Activated CD4-positive, CD25-positive, alpha-beta regulatory T cell treated with anti-CD3 and anti-CD28 coated beads, Interleukin-2, amount 50 U/mL, for 72 hours (primary cell): ENCODE measurements at regions not wholly inside any gene's neighbourhood (a gene's known extent, or its start where the extent isn't known, plus 50 kb on each side); places are given as distances from the start of the nearest gene placed in this dataset.

Experiments
- DNase-seq: peaks from one replicate; pipeline ENCODE4 v3.0.0; 2021

DNA sequence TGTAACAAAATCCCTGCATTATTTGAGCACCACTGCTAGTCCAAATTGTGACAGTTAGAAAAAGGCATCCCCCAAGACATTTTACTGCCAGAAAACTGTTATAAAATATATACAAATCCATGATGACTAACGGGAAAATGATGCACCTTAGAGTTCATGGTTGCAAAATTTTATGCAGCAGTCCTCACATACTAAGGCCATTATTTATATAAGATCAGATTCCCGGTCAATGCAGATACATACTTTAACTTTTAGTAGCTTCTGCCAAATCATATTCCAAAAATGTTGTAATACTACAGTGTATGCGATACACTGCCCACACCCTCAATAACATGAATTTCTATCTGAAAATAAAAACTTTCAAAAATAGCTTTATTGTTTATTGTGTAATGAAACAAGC, 239.9 kb upstream of the ZNF32 start:
- no peak for DNase-seq

DNA sequence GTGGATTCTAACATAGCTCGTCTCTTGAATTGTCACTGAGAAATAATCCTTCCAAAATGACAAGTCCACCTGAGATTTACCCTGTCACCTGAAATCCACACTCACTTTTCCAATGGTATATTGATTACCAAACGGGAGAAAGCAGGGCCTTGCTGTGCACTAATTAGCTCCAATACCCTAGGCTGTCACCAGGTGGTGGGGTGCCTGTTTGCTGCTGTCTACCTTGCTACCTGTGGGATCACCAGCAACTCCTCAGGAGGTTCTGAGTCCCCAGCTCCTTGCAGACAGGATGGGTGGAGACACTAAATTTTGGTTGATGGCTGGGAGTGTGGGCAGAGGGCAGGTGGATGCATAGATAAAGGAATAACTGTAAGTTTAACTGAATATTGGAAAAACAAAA, 237.2 kb upstream of the ZNF32 start:
- no peak for DNase-seq

DNA sequence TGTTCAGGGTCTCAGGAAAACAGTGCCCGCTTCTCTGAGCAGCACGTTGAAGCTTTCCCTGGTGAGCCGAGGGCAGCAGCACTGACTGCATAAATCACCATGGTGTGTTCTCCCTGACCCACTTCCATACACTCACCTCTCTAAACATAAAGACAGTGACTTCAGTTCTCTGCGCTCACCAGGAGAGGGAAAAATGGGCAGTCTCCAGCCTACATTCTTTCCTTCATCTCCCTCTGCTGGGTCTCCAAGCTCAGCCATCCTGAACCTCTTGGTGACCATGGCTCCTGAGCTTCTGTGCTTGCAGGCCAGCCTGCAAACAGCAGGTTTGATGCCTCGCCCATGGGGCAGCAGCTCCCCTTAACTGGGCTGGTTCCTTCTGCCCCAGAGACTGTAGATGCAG, 236.6 kb upstream of the ZNF32 start:
- no peak for DNase-seq

DNA sequence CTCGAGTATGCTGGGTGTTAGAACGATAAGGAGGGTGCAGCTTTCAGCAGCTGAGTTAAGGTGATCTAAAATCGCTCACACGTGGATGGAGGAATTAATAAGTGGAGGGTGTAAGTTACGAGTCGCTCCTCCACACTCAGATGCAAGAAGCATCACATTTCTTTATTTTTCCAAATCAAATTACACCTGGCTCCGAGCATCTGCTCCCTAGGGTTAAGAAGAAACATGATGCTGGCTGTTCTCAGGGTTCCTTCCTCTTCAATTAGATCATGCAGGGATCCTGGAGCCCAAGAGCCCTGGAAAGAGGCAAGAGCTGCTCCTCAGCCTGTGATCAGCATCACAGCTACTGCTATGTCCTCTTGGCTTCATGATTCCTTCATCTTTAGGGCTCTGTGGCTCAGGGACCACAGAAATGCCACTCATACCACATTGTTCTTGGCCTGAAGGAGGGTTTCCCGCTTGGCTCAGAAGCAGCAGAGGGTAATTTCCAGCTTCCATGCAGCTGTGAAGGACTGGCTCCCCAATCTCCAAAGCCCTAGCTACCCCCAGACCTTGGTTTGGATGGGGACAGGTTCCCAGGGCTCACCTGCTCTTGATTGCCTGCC, 235.9 kb upstream of the ZNF32 start:
- DNase-seq, result no peak

GRCh38 chr10:43882711-43883110, 234.0 kb upstream of the ZNF32 start:
- no peak for DNase-seq

- no peak for DNase-seq
Measured at GRCh38 chr10:43881657-43882056, 233.0 kb upstream of the ZNF32 start.

DNA sequence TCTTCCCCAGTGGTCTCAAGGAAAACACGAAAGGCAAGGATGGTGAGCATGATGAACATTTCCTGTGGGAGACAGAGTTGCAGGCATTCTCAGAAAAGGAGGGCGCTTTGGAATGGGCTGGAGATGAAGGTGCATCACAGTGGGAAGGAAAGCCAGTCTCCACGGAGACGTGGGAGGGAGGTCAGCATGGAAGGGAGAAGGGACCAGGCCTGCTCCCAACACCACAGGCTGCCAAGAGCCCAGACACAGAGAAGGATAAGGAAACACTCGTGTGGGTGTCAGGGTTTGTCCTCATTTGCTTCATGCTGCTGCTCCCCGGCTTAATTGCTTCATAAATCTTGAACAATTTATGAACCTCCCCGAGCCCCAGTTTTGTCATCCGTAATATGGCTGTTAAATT, 231.5 kb upstream of the ZNF32 start:
- no peak for DNase-seq

- DNase-seq, result no peak
Measured at GRCh38 chr10:43879742-43880141, 231.1 kb upstream of the ZNF32 start.

GRCh38 chr10:43879162-43879561, 230.5 kb upstream of the ZNF32 start:
- DNase-seq, result no peak

GRCh38 chr10:43878386-43878785, 229.7 kb upstream of the ZNF32 start:
- DNase-seq, result no peak

- no peak for DNase-seq
Measured at GRCh38 chr10:43876976-43877375, 228.3 kb upstream of the ZNF32 start.

DNA sequence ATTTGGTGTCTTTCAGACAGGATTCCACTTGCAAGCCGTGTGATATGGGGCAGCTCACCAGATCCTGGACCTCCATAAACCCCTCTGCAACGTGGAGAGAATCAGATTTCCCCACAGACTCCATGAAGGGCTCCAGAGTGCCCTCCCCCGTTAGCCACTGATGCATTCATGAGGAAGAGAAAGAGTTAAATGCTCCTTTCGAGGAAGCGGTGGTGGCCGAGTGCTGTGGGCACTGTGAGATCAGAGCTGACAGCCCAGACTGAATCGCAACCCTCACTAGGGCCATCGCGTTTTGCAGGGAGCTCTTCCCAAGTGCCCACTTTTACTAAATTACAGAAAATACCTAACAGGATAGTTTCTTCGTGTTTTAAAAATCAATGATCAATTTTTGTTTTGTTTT, 226.3 kb upstream of the ZNF32 start:
- DNase-seq, result no peak

- DNase-seq, result no peak
Measured at GRCh38 chr10:43873717-43874116, 225.0 kb upstream of the ZNF32 start.

- no peak for DNase-seq
Measured at GRCh38 chr10:43872644-43873043, 224.0 kb upstream of the ZNF32 start.

GRCh38 chr10:43871545-43871944, 222.9 kb upstream of the ZNF32 start:
- DNase-seq, result no peak

- DNase-seq, result no peak
Measured at GRCh38 chr10:43870968-43871439, 222.3 kb upstream of the ZNF32 start.

DNA sequence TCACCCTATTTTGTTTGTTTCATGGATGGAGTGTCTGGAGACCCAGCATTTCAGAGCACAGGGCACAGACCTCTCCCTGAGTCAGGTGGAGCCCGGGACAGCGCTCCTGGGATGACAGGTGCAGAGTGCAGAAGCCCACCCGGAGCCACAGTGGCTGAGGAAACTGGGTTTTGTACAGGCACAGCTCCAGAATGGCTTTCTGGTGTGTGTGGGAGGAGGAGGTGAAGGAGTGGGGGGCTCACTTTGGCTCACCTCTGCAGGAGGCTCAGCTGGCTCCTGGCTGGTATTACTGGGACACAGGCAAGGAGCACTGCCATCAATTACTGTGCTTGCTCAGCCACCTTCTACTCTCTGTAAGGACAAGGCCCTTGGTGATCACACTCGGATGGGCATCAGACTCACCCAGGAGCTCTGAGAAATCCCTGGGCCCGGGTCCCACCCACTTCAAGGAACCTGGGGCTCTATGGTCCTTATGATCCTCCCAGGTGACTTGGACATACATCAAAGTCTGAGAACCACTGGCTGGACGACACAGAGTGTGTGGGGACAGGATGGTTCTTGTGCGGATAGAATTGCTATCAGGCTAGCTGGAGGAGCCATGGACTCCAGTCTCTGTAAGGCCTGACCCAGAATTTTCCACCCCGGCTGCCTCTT, 221.1 kb upstream of the ZNF32 start:
- DNase-seq, result no peak

DNA sequence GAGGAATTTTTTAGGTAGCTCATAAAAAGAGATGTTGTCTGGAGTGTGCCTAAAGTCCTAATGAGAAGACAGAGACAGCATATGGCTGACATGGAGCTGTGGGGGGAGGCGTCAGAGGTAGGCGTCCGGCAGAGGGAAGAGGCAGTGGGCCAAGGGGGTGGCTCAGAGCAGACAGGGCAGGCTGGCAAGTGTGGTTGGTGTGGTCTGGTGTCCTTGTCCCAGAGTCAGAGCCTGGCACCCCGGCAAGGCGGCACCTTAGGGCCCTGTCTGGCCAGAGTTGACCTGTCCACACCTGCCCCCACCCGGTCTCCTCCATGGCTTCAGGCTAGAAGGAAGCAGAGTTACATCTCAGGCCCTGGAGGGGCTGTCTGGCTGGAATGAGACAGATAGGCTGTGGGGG, 220.3 kb upstream of the ZNF32 start:
- no peak for DNase-seq

DNA sequence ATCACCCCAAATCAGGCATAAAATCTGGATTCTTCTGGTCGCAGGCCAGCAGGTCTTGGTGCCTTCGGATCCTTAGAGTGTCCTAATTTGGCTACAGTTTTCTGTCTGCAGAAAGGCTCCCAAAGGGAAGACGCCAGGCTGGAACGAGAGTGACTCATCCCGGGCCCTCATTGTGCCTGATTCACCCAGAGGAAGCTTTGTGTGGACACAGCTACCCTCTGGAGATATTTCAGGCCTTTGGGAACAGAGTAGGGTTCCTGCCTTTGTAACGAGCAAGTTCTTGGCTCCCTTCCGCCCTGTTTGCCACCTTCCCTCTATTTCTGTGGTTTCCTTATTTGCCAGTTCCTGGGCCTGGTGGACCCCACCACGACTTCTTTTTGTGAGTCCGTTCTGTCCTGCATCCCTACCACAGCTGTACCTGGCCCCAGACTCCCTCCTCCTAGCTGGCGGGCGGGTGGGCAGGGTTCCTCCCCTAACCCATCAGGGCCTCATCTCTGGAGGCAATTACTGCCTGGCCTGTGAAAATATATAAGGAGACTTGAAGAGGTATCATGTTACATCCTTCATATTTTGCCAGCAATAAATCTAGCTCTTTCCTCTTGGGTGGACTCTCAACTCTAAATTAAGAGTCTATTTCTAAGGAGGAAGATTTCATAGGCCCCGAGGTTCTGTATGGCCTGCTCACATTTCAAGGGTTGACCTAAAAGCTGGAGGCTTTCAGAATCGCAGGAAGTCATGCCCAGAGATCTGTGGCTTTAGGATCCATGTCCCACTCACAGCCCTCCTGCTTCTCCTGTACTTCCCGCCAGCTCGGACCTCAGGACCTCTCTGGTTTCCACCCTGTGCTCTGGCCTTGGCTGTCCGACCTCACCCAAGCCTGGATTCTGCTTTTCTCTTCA, 219.2 kb upstream of the ZNF32 start:
- DNase-seq, result no peak

DNA sequence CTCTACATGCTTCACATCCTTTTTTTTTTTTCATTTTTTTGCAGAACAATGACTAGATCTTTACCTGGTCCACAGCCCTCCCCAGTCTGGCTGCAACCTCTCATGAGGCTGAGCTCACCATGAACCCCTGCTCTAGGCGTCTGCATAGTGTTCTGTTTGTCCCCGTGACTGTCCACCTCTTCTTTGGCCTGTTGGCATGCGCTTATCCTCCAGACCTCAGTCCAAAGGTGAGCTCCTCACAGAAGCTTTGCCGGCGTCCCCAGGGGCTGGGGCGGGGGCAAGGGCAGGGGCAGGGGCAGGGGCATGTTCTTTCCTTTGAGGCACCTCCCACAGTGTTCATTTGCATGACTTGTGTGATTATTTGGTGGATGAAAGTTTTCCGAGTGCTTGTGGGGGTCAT, 218.4 kb upstream of the ZNF32 start:
- DNase-seq, result no peak

GRCh38 chr10:43866712-43867111, 218.0 kb upstream of the ZNF32 start:
- DNase-seq, result no peak

DNA sequence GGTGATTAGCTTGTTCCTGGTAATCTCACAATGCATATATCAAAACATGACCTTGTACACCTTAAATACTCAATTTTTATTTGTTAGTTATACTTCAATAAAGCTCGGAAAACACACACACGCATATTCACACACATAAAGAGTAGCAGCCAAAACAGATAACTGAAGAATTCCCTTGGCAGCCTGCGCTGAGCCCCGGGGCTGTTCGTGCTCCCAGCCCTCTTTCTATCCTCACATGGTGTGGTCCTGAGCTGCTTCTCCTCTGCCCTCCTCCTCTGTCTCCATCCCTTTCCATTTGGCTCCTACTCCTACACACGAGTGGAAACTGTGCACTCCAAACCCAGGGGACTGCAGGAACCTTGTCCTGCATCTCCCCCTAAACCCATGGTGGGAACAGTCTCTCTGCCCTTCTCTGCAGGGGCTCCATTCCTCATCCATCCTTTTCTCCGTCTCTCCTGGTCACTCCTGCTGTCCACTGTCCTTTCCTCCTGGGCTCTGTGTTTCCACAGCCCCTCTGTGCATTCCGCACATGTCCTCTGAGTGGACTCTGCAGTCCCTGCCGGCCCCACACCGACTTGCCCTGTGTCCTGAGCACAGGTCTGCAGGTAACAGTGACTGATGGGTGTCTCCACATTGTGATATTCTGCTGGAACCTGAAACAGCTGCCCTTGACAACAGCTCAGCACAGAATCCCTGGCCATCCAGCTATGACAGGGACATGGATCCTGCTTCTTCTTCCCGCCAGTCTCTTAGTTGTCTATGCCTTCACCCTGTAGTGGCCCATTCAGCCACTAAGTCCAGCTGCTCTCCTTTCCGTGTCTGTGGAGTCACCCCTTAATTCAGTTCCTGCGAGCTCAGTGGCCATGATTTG, 216.8 kb upstream of the ZNF32 start:
- DNase-seq, result no peak

DNA sequence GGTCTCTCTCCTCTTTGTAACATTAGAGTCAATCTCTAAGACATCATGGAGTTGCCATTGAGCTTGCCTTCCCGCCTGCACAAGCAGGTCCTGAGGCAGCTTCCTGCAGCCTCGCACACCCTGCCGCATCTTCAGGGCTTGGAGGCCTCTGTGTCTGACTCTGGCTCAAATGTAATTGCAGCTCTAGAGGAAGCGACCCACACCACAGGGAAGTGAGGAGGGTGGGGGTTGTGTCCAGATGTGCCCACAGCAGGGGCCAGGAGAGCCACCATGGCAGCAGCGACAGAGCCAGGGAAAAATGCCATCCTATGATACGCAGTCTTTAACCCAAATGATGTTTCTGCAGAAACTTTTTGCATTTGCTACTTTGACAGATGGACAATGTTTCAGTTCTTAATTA, 216.0 kb upstream of the ZNF32 start:
- DNase-seq, result no peak
